ENCODE measurements at regions not wholly inside any gene's neighbourhood (a gene's known extent, or its start where the extent isn't known, plus 50 kb on each side); places are given as distances from the start of the nearest gene placed in this dataset.

DNA sequence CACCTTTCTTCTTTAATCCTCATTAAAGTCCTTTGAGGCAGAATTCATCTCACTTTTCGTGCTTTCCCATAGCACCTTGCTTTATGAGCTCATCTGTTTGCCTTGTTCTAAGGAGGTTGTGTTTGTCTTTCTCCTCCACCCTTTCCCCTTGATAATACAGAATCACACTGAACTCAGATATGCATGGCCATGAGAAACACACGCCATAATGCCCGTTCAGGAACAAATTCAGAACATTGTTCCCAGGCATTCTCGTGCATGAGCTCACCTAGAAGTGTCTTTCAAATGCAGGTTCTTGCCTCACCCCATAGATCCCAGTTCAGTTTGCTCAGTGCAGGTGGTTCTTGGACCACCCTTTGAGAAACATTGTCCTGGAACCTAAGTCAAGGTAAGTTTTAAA lies 71.1 kb downstream of the TMEM114 start:
- TF ChIP-seq, protein P1, sequence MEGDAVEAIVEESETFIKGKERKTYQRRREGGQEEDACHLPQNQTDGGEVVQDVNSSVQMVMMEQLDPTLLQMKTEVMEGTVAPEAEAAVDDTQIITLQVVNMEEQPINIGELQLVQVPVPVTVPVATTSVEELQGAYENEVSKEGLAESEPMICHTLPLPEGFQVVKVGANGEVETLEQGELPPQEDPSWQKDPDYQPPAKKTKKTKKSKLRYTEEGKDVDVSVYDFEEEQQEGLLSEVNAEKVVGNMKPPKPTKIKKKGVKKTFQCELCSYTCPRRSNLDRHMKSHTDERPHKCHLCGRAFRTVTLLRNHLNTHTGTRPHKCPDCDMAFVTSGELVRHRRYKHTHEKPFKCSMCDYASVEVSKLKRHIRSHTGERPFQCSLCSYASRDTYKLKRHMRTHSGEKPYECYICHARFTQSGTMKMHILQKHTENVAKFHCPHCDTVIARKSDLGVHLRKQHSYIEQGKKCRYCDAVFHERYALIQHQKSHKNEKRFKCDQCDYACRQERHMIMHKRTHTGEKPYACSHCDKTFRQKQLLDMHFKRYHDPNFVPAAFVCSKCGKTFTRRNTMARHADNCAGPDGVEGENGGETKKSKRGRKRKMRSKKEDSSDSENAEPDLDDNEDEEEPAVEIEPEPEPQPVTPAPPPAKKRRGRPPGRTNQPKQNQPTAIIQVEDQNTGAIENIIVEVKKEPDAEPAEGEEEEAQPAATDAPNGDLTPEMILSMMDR (IDR thresholded peaks at IDR 0.05; ENCODE audit: low read depth, low read length) = no peak
- DNase-seq (ENCODE audit: extremely low read depth, low read depth) = no peak

DNA sequence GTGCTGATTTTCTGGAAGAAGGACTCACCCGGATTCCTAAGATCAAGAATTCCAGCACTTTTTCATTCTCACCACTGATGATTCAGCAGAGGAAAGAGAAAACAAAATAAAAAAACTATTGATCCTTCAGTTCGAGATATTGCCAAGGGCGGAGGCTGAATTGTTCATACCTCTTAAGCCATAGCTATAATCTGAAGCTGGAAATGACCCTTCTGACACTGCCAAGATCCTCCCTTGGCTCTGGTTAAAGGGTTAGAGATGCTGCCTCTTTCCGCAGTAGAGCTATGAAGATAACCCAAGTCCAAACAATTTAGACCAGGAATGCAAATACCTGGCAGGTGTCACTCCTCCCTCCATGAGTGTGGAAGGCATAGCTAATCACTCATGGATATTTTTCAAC lies 73.0 kb downstream of the TMEM114 start:
- no peak for DNase-seq (ENCODE audit: extremely low read depth, low read depth)
- TF ChIP-seq, protein P1 (IDR thresholded peaks at IDR 0.05; ENCODE audit: low read depth, low read length) = no peak

DNA sequence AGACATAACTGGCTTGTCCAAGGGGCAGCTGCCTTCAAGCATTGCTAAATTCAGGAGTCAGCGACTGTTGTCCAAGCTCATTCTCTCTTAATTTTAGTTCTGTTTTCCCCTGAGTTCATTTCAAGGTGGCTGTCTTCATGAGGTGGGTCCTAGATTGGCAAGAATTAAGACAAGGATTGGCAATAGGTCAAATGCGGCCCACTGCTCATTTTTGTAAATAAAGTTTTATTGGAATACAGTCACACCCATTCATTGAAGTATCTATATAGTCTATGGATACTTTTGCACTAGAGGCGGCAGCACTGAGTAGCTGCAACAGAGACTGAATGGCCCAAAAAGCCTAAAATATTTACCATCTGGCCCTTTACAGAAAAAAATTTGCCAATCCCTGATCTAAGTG lies 73.8 kb downstream of the TMEM114 start:
- TF ChIP-seq, protein P1 (IDR thresholded peaks at IDR 0.05; ENCODE audit: low read depth, low read length) = no peak
- no peak for DNase-seq (ENCODE audit: extremely low read depth, low read depth)

DNA sequence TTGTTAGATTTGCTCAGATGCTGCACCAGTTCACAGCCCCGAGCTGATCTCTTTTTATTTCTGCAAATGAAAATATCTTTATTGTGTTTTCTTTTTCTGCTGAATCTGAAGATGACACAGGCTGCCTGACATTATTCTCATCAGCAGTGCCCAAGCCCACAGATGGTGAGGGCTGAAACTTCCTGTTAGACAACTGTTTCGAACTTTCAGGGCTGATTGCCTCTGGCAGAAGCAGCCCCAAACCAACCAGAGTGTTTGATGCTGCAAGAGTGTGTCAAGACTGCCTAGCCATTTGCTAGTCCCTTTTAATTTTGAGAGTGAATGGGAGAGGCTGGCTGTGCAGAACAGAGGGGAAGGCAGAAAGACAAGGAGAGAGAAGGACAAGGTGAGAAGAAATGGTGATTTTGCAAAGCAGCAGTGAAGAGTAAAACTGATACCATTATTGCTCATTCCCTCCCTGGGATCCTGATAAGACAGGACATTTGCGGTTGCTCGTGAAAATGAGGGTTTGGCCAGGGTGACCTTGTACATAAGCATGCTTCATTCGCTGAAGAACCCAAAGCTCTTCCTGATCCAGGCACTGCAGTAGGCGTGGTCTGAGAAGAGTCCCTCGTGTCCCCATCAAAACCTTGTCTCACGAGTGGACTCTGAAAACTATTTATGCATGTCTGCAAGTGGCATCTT lies 77.2 kb downstream of the TMEM114 start:
- DNase-seq (ENCODE audit: extremely low read depth, low read depth) = no peak
- TF ChIP-seq, protein P1 (IDR thresholded peaks at IDR 0.05; ENCODE audit: low read depth, low read length) = no peak

DNA sequence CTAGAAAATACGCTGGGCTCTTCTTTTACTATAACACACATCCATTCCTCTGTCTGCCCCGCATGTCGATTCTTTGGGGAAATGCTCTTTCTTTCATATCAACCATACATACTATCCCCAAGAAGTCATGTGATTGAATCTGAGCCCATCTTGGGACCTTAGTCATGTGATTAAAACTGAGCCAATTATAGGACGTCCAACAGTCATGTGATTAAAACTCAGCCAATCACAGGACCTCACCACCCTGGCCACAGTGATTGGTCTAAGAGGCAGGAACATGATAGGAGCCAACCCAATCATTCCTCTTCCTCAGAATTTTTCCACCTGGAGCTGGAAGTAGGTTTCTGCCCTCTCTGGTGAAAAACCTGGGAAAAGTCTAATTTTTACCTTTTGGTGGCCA lies 78.8 kb downstream of the TMEM114 start:
- TF ChIP-seq, protein P1 (IDR thresholded peaks at IDR 0.05; ENCODE audit: low read depth, low read length) = no peak
- DNase-seq (ENCODE audit: extremely low read depth, low read depth) = no peak

DNA sequence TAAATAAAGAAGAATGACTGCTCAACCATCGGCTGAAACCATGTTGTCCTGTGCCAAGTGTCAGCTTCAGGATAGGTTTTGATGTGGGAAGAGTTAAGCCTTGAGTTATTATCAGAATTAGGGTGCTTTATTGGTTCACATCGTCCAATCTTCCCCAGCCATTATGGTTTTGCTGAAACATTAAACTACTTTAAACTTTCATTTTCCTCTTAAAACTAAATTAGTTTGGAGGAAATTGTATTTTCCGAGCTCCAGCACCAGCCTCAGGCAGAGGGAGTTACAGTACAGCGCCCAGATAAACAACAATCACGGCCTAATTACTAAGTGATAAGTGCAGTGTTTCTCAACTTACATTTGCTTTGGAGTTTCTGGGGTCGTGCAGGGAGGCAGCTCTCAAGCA lies 80.2 kb downstream of the TMEM114 start:
- TF ChIP-seq, protein P1 (IDR thresholded peaks at IDR 0.05; ENCODE audit: low read depth, low read length) = no peak
- DNase-seq (ENCODE audit: extremely low read depth, low read depth) = no peak

DNA sequence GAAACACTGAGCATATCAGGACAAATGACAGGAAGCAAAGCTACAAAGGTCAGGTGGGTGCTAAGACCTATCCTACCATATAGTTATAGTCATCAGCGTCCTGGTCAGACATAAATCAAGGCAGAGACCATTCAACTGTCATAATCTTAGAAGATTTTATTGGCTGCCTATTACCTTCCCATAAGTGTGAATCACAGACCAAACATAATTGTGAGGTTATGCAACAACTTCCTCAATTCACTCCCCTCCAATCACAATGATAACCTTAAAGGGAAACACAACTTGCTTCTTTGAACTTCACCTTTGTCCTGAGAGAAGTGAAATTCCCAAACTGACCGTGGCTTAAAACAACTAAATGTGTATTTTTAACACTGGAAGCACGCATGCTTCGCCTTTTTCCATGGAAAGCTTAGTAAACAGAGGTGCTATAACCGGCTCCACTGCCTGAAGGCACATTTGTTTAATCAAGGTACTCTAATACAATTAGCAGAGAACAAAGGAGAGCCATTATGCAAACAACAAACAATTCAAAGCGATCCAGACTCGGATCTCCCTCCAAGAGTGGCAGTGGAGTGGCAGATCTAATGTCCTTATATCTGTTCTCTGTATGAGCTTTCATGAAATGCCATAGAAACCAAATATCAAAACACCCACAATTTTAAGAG lies 84.9 kb downstream of the TMEM114 start:
- no peak for DNase-seq (ENCODE audit: extremely low read depth, low read depth)

More for the DNA sequence above, 84.9 kb downstream of the TMEM114 start:
- TF ChIP-seq, protein P1 (IDR thresholded peaks at IDR 0.05; ENCODE audit: low read depth, low read length) = no peak
